SK-N-SH treated with all-trans-retinoic acid at 6 μM for 48 hours (cell line): ENCODE measurements at regions not wholly inside any gene's neighbourhood (a gene's known extent, or its start where the extent isn't known, plus 50 kb on each side); places are given as distances from the start of the nearest gene placed in this dataset.

ENCODE experiments used
- GLIS3 ChIP-seq: fragments of 250-450 bp; sonication (Bioruptor Pico); IDR thresholded peaks from 2 replicates; pipeline ENCODE4 v1.5.0; 2020; ENCODE audit warnings: mild to moderate bottlenecking, moderate library complexity
- PATZ1 ChIP-seq: fragments of 250-450 bp; sonication (Bioruptor Pico); IDR thresholded peaks from 2 replicates; pipeline ENCODE4 v1.8.0; 2020; ENCODE audit warnings: mild to moderate bottlenecking, moderate library complexity, borderline replicate concordance
- ZFP30 ChIP-seq: fragments of 450-650 bp; formaldehyde crosslinking; IDR thresholded peaks from 2 replicates; pipeline ENCODE4 v1.5.0; 2022; ENCODE audit warnings: mild to moderate bottlenecking, moderate library complexity

DNA sequence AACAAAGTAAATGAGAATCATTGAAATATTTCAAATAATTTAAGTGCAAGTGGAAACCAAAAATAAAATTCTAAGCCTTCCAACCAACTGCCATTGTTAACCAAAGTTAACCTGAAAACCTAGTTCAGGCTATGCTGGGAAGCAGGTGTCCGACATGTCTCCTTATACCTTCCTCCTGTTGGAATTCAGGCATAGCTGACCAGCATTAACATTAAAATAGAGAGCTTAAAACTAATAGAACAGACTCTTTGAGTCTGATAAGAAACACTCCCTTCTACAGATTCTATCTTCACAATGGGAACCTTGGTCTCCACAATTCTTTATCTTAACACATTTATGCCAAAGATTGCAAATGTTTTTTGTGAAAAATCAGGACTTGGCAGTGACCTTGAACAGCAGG lies 1004.9 kb upstream of the NRXN1 start:
- TF ChIP-seq ZFP30 (CRISPR knock-in tag) (no peak), GLIS3 (no peak), PATZ1 (CRISPR knock-in tag) (no peak)
